PC-3 (cell line): ENCODE measurements at regions not wholly inside any gene's neighbourhood (a gene's known extent, or its start where the extent isn't known, plus 50 kb on each side); places are given as distances from the start of the nearest gene placed in this dataset.

Source experiments
- ATAC-seq: fragments of 200-7000 bp; cut with Tn5 transposase; 2 replicates; pipeline ENCODE4 v1.9.1; 2020; ENCODE audit warnings: mild to moderate bottlenecking, moderate library complexity
- BruUV-seq: library from RNA; stranded (reverse); fragments of 400-500 nt; replicated peaks from 2 replicates; lab custom pipeline; 2021; lab: Mats Ljungman, UMichigan
- CTCF ChIA-PET: fragments of 300-600 bp; sonication (Branson Sonifier 250); formaldehyde crosslinking; loops from one replicate; lab custom pipeline; 2022; ENCODE audit warnings: antibody characterized with exemption; lab: Charles Lee
- POLR2A ChIA-PET: fragments of 300-600 bp; sonication (Branson Sonifier 250); formaldehyde crosslinking; loops from one replicate; lab custom pipeline; 2022; ENCODE audit warnings: antibody characterized with exemption; ENCODE audit not compliant: unreplicated experiment; lab: Charles Lee
- DNase-seq: peaks from one replicate; pipeline ENCODE4 v3.0.0-alpha.2; 2015
- H2AFZ ChIP-seq: fragments of 300-600 bp; sonication (generic); 2 replicates; pipeline ENCODE4 v1.6.0; 2016; ENCODE audit warnings: antibody characterized with exemption, low read length
- H3F3A ChIP-seq: fragments of 300-600 bp; sonication (generic); one replicate; pipeline ENCODE4 v1.6.0; 2017; ENCODE audit warnings: antibody characterized with exemption, low read length, control low read depth, mild to moderate bottlenecking; ENCODE audit not compliant: unreplicated experiment
- H3K27ac ChIP-seq: fragments of 300-600 bp; sonication (generic); 2 replicates; pipeline ENCODE4 v1.5.1; 2016; ENCODE audit warnings: mild to moderate bottlenecking, low read length
- H3K27me3 ChIP-seq: fragments of 300-600 bp; sonication (generic); 2 replicates; pipeline ENCODE4 v1.6.1; 2016; ENCODE audit warnings: low read length, mixed read lengths
- H3K36me3 ChIP-seq: fragments of 300-600 bp; sonication (generic); 2 replicates; pipeline ENCODE4 v1.6.1; 2016; ENCODE audit warnings: low read depth, mixed run types, low read length, mixed read lengths
- H3K4me1 ChIP-seq: fragments of 300-600 bp; sonication (generic); 2 replicates; pipeline ENCODE4 v1.5.1; 2016; ENCODE audit warnings: low read length; ENCODE audit not compliant: insufficient read depth
- H3K4me2 ChIP-seq: fragments of 300-600 bp; sonication (generic); 2 replicates; pipeline ENCODE4 v1.6.0; 2016; ENCODE audit warnings: low read length
- H3K4me3 ChIP-seq: fragments of 300-600 bp; sonication (generic); 2 replicates; pipeline ENCODE4 v1.5.1; 2016; ENCODE audit warnings: mild to moderate bottlenecking, low read length, mixed read lengths
- H3K79me2 ChIP-seq: fragments of 300-600 bp; sonication (generic); 2 replicates; pipeline ENCODE4 v1.6.1; 2017; ENCODE audit warnings: low read length, mixed read lengths
- H3K9ac ChIP-seq: fragments of 300-600 bp; sonication (generic); 2 replicates; pipeline ENCODE4 v1.6.0; 2016; ENCODE audit warnings: mild to moderate bottlenecking, low read length
- H3K9me2 ChIP-seq: fragments of 300-600 bp; sonication (generic); replicated peaks from 2 replicates; pipeline ENCODE4 v1.6.1; 2016; ENCODE audit warnings: mixed run types, low read length, mixed read lengths
- H3K9me3 ChIP-seq: fragments of 300-600 bp; sonication (generic); 2 replicates; pipeline ENCODE4 v1.6.1; 2016; ENCODE audit warnings: low read length, mixed read lengths
- H4K20me1 ChIP-seq: fragments of 300-600 bp; sonication (generic); 2 replicates; pipeline ENCODE4 v1.6.1; 2016; ENCODE audit warnings: low read length, mixed read lengths
- CTCF ChIP-seq: fragments of 300-600 bp; sonication (generic); conservative IDR thresholded peaks from 2 replicates; pipeline ENCODE4 v1.5.1; 2017; ENCODE audit warnings: antibody characterized with exemption, low read depth, mild to moderate bottlenecking, low read length
- EZH2 ChIP-seq: fragments of 300-600 bp; sonication (generic); IDR thresholded peaks from one replicate; pipeline ENCODE4 v1.6.1; 2017; ENCODE audit warnings: antibody characterized with exemption, mild to moderate bottlenecking, low read length; ENCODE audit not compliant: unreplicated experiment
- EZH2phosphoT487 ChIP-seq: fragments of 300-600 bp; sonication (generic); IDR thresholded peaks from 2 replicates; pipeline ENCODE4 v1.6.1; 2018; ENCODE audit warnings: mild to moderate bottlenecking, antibody characterized with exemption, low read length, borderline replicate concordance
- intact Hi-C: fragments of 100-400 bp; cut with micrococcal nuclease; formaldehyde crosslinking; loops from 2 replicates; pipeline ENCODE4 v1.9.0; 2023

DNA sequence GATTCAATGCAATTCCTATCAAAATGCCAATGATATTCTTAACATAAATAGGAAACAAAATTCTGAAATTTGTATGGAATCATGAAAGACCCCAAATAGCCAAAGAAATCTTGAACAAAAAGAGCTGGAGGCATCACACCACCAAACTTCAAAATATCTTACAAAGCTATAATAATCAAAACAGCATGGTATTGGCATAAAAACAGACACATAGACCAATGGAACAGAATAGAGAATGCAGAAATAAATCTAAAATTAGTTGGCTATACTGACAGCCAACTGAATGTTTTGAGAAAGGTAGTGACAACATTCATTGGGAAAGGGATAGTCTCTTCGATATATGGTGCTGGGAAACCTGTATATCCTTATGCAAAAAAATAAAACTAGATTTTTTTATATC lies 121.9 kb upstream of the ASCC3 start:
- DNase-seq, result no peak
- BruUV-seq, result no TSS peak
- H3K27ac ChIP-seq, result no peak overlapping the region
- H3K9me2 ChIP-seq, result no peaks in the 10 kb centered on the region
- peaks cover 8% of the 10 kb centered on the region for H3K4me1 ChIP-seq
- no peaks in the 10 kb centered on the region for H3K27me3 ChIP-seq
- no peaks in the 10 kb centered on the region for H4K20me1 ChIP-seq
- H3K36me3 ChIP-seq, result no peaks in the 10 kb centered on the region
- ChIA-PET CTCF (no interaction called here), POLR2A (no interaction called here)
- TF ChIP-seq EZH2phosphoT487 (no peak), CTCF (no peak), EZH2 (no peak)
- H3K9ac ChIP-seq, result no peak overlapping the region
- H3K4me2 ChIP-seq, result no peak overlapping the region
- H3K79me2 ChIP-seq, result no peaks in the 10 kb centered on the region
- no peak overlapping the region for H3K4me3 ChIP-seq
- no peak overlapping the region for H2AFZ ChIP-seq
- intact Hi-C loops, result no loop called here
- no peaks in the 10 kb centered on the region for H3F3A ChIP-seq
- ATAC-seq, result no peak
- no peaks in the 10 kb centered on the region for H3K9me3 ChIP-seq

DNA sequence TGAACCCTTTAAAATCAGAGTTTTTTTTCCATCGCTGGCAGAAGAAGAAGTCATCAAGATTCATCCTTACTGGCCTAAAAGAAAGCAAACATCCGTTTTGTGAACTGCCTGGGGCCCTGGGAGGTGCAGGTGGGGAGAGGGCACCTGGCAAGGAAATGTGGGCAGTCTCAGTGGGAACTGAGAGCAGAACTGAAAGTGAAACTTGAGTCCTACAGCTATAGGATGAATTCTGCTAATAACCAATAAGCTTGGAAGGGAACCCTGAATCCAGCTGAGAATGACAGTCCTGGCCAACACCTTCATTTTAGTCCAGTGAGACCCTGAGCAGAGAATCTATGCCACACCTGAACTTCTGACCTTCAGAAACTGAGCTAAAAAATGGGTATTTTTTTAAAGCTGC lies 130.1 kb upstream of the ASCC3 start:
- Histone ChIP-seq H3F3A (no peaks in the 10 kb centered on the region), H3K4me2 (peak overlapping the region; percentile 48), H3K9ac (no peak overlapping the region), H3K27ac (no peak overlapping the region), H3K4me1 (peaks cover 12% of the 10 kb centered on the region), H3K27me3 (no peaks in the 10 kb centered on the region), H3K9me2 (no peaks in the 10 kb centered on the region), H3K9me3 (no peaks in the 10 kb centered on the region), H4K20me1 (no peaks in the 10 kb centered on the region), H3K36me3 (no peaks in the 10 kb centered on the region), H2AFZ (peak overlapping the region; percentile 9; the same call in 1 of the 2 replicates), H3K4me3 (peak overlapping the region; percentile 33; the same call in 1 of the 2 replicates), H3K79me2 (no peaks in the 10 kb centered on the region)
- TF ChIP-seq EZH2phosphoT487 (no peak), CTCF (no peak), EZH2 (no peak)
- intact Hi-C loops, result no loop called here
- ChIA-PET POLR2A (no interaction called here), CTCF (no interaction called here)
- ATAC-seq (peak; percentile 83), DNase-seq (peak; percentile 74)
- BruUV-seq, result no TSS peak

- no TSS peak for BruUV-seq
- Histone ChIP-seq H3F3A (no peaks in the 10 kb centered on the region), H3K27me3 (no peaks in the 10 kb centered on the region), H3K4me2 (no peak overlapping the region), H3K4me3 (no peak overlapping the region), H3K36me3 (no peaks in the 10 kb centered on the region), H2AFZ (no peak overlapping the region), H3K79me2 (no peaks in the 10 kb centered on the region), H3K27ac (no peak overlapping the region), H4K20me1 (no peaks in the 10 kb centered on the region), H3K4me1 (peaks cover 12% of the 10 kb centered on the region), H3K9me2 (no peaks in the 10 kb centered on the region), H3K9ac (no peak overlapping the region), H3K9me3 (no peaks in the 10 kb centered on the region)
- intact Hi-C loops, result no loop called here
- DNase-seq (peak; percentile 13), ATAC-seq (no peak)
- CTCF ChIA-PET, result no interaction called here
- TF ChIP-seq CTCF (no peak), EZH2phosphoT487 (no peak), EZH2 (no peak)
- POLR2A ChIA-PET, result interaction anchor here (0.6 kb wide), 1 partner anchor 67 kb away, joined by 9 read pairs; no protein-coding TSS in a partner anchor
Observed at GRCh38 chr6:101013612-101014195, 132.6 kb upstream of the ASCC3 start.
